SK-N-SH (cell line): ENCODE measurements at regions not wholly inside any gene's neighbourhood (a gene's known extent, or its start where the extent isn't known, plus 50 kb on each side); places are given as distances from the start of the nearest gene placed in this dataset.

Experiments used
- CTCF ChIA-PET: fragments of 300-600, 350-600 bp; formaldehyde crosslinking; extraction: SDS; loops from one replicate; lab custom pipeline; 2021; lab: Yijun Ruan, JAX
- POLR2A ChIA-PET: fragments of 350-600 bp; sonication (Branson Sonifier 250); formaldehyde crosslinking; extraction: SDS; loops from one replicate; lab custom pipeline; 2020; ENCODE audit warnings: antibody characterized with exemption, inconsistent platforms; lab: Yijun Ruan, JAX
- DNase-seq: peaks from one replicate; pipeline ENCODE4 v3.0.0; 2012
- H2AFZ ChIP-seq: fragments of 200-600 bp; sonication (generic); 2 replicates; pipeline ENCODE4 v1.8.1; 2016; ENCODE audit warnings: antibody characterized with exemption, mild to moderate bottlenecking, low read depth
- H3F3A ChIP-seq: fragments of 200-600 bp; sonication (generic); replicated peaks from 2 replicates; pipeline ENCODE3; 2016; ENCODE audit warnings: antibody characterized with exemption, mild to moderate bottlenecking; ENCODE audit not compliant: insufficient read depth
- H3K27ac ChIP-seq, 2 experiments: fragments of 200-500 bp in 1 of 2; fragments of 200-600 bp in 1 of 2; sonication (Bioruptor generic) in 1 of 2; sonication (generic), shearing (Covaris generic) in 1 of 2; 2 replicates each; pipeline versions ENCODE4 v1.5.1 to v1.6.1; 2014 to 2016; ENCODE audit warnings: low read depth in 2 of 2, inconsistent platforms in 1 of 2, low read length in 1 of 2, mild to moderate bottlenecking in 1 of 2, mixed read lengths in 1 of 2
- H3K27me3 ChIP-seq: fragments of 200-600 bp; sonication (generic), shearing (Covaris generic); 2 replicates; pipeline ENCODE4 v1.6.1; 2016; ENCODE audit warnings: mixed run types; ENCODE audit not compliant: insufficient read depth
- H3K36me3 ChIP-seq, 2 experiments: fragments of 200-500 bp in 1 of 2; fragments of 200-600 bp in 1 of 2; sonication (Bioruptor generic) in 1 of 2; sonication (generic) in 1 of 2; replicated peaks in 1 of 2; 2 replicates each; pipeline versions ENCODE3 to v1.5.1; 2014 to 2016; ENCODE audit warnings: low read length in 1 of 2, mild to moderate bottlenecking in 1 of 2; ENCODE audit not compliant: insufficient read depth in 2 of 2, control insufficient read depth in 1 of 2
- H3K4me1 ChIP-seq, 2 experiments: fragments of 200-500 bp in 1 of 2; fragments of 200-600 bp in 1 of 2; sonication (Bioruptor generic) in 1 of 2; sonication (generic), shearing (Covaris generic) in 1 of 2; 2 replicates each; pipeline versions ENCODE4 v1.5.1 to v1.6.1; 2014 to 2016; ENCODE audit warnings: low read depth in 1 of 2, low read length in 1 of 2, mixed run types in 1 of 2; ENCODE audit not compliant: insufficient read depth in 2 of 2, control insufficient read depth in 1 of 2
- H3K4me2 ChIP-seq: fragments of 200-600 bp; sonication (generic), shearing (Covaris generic); 2 replicates; pipeline ENCODE4 v1.6.1; 2017; ENCODE audit warnings: mixed run types
- H3K4me3 ChIP-seq, 2 experiments: fragments of 200-500 bp in 1 of 2; fragments of 200-600 bp in 1 of 2; sonication (Bioruptor generic) in 1 of 2; sonication (generic), shearing (Covaris generic) in 1 of 2; 2 replicates each; pipeline versions ENCODE4 v1.5.1 to v1.8.1; 2014 to 2016; ENCODE audit warnings: low read depth in 2 of 2, inconsistent platforms in 1 of 2, low read length in 1 of 2, mild to moderate bottlenecking in 1 of 2, mixed read lengths in 1 of 2, moderate library complexity in 1 of 2
- H3K79me2 ChIP-seq: fragments of 200-600 bp; sonication (generic); 2 replicates; pipeline ENCODE4 v1.8.1; 2017; ENCODE audit warnings: mild to moderate bottlenecking; ENCODE audit not compliant: insufficient read depth
- H3K9ac ChIP-seq: fragments of 200-600 bp; sonication (generic); 2 replicates; pipeline ENCODE4 v1.6.1; 2017; ENCODE audit warnings: mixed run types
- H3K9me2 ChIP-seq: fragments of 200-600 bp; sonication (generic); 2 replicates; pipeline ENCODE4 v1.6.1; 2017; ENCODE audit warnings: mixed run types
- H3K9me3 ChIP-seq: fragments of 200-600 bp; sonication (generic); 2 replicates; pipeline ENCODE4 v1.6.1; 2017; ENCODE audit warnings: mixed run types, mild to moderate bottlenecking, moderate library complexity
- H4K20me1 ChIP-seq: fragments of 200-600 bp; sonication (generic); 2 replicates; pipeline ENCODE4 v1.6.1; 2017; ENCODE audit warnings: mild to moderate bottlenecking, mixed run types; ENCODE audit not compliant: insufficient read depth
- CHD2 ChIP-seq: fragments of 150-350 bp; IDR thresholded peaks from 2 replicates; pipeline ENCODE4 v1.6.1; 2018; ENCODE audit warnings: low read length; ENCODE audit not compliant: partially characterized antibody
- EP300 ChIP-seq, 2 experiments: IDR thresholded peaks; 2 replicates each; pipeline versions ENCODE4 v1.4.0 to v1.6.1; 2012; ENCODE audit warnings: borderline replicate concordance in 1 of 2, low read depth in 1 of 2, low read length in 1 of 2
- EZH2phosphoT487 ChIP-seq: fragments of 200-600 bp; sonication (generic); IDR thresholded peaks from 2 replicates; pipeline ENCODE4 v1.6.1; 2017; ENCODE audit warnings: low read depth, mixed run types, mild to moderate bottlenecking, antibody characterized with exemption, moderate library complexity, borderline replicate concordance
- FOSL2 ChIP-seq: IDR thresholded peaks from 2 replicates; pipeline ENCODE4 v1.4.0; 2012; ENCODE audit warnings: low read depth, mild to moderate bottlenecking, moderate library complexity, borderline replicate concordance
- FOXM1 ChIP-seq: IDR thresholded peaks from 2 replicates; pipeline ENCODE4 v1.4.0; 2012; ENCODE audit warnings: low read depth, mild to moderate bottlenecking
- GABPA ChIP-seq: IDR thresholded peaks from 2 replicates; pipeline ENCODE4 v1.4.0; 2012; ENCODE audit warnings: low read depth, mild to moderate bottlenecking
- NRF1 ChIP-seq: IDR thresholded peaks from 2 replicates; pipeline ENCODE4 v1.6.1; 2012; ENCODE audit warnings: low read depth, mild to moderate bottlenecking, low read length
- POLR2AphosphoS5 ChIP-seq: IDR thresholded peaks from 2 replicates; pipeline ENCODE4 v1.6.1; 2012; ENCODE audit warnings: low read depth, low read length
- RAD21 ChIP-seq: IDR thresholded peaks from 2 replicates; pipeline ENCODE4 v1.6.1; 2012; ENCODE audit warnings: mild to moderate bottlenecking, low read length
- RFX5 ChIP-seq: IDR thresholded peaks from 2 replicates; pipeline ENCODE4 v1.6.1; 2012; ENCODE audit warnings: mild to moderate bottlenecking, improper control_type of control experiment, low read length
- SIN3A ChIP-seq: IDR thresholded peaks from 2 replicates; pipeline ENCODE4 v1.6.1; 2012; ENCODE audit warnings: low read depth, mild to moderate bottlenecking, low read length, moderate library complexity, borderline replicate concordance
- SMC3 ChIP-seq: IDR thresholded peaks from 2 replicates; pipeline ENCODE4 v1.6.1; 2012; ENCODE audit warnings: low read depth, low read length, improper control_type of control experiment
- TCF12 ChIP-seq: IDR thresholded peaks from 2 replicates; pipeline ENCODE4 v1.4.0; 2012
- TEAD4 ChIP-seq: IDR thresholded peaks from 2 replicates; pipeline ENCODE4 v1.4.0; 2012; ENCODE audit warnings: mild to moderate bottlenecking, borderline replicate concordance; ENCODE audit not compliant: insufficient read depth
- YY1 ChIP-seq: IDR thresholded peaks from 2 replicates; pipeline ENCODE4 v1.4.0; 2012; ENCODE audit warnings: low read depth, mild to moderate bottlenecking
- WGBS: methylation state at CpG from one replicate; pipeline ENCODE4 v1.1.6; 2017; ENCODE audit warnings: low lambda C conversion rate; 5-methylcytosine and 5-hydroxymethylcytosine counted together
- TF ChIP-seq, protein P1 (sequence below): IDR thresholded peaks from 2 replicates; pipeline ENCODE4 v1.4.0; 2012; ENCODE audit warnings: low read depth, borderline replicate concordance
- TF ChIP-seq, protein P2 (sequence below): fragments of 150-350 bp; IDR thresholded peaks from 2 replicates; pipeline ENCODE4 v1.6.1; 2016; ENCODE audit warnings: mild to moderate bottlenecking, low read depth, low read length
- TF ChIP-seq, protein P3 (sequence below): IDR thresholded peaks from 2 replicates; pipeline ENCODE4 v1.4.0; 2012; ENCODE audit warnings: low read depth, borderline replicate concordance
- TF ChIP-seq, protein P4 (sequence below): fragments of 150-350 bp; IDR thresholded peaks from 2 replicates; pipeline ENCODE4 v1.6.1; 2017; ENCODE audit warnings: antibody characterized with exemption, low read length, low read depth, borderline replicate concordance
- TF ChIP-seq, protein P5 (sequence below): IDR thresholded peaks from 2 replicates; pipeline ENCODE4 v1.6.1; 2012; ENCODE audit warnings: mild to moderate bottlenecking, low read depth, low read length, moderate library complexity

DNA sequence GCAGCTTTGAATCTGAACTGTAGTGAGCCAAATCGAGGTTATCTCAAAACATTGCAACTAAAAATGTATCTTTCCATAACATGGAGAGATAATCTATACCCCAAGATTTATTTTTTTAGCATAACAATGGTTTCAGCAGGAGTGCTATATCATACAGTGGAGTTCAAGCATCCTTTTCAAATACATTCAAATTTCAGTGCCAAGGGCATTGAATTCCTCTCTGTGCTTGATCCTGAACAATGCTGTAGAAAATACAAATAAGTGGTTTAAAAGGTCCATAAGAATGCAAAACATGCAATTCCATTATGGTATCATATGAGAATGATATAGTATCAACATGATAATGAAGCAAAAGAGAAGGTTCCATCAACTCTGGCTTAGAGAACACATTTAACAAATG is 201.7 kb downstream of the TXNL1 start:
- H3F3A ChIP-seq = no peaks in the 10 kb centered on the region
- H3K9me3 ChIP-seq = no peaks in the 10 kb centered on the region
- no peaks in the 10 kb centered on the region for H3K4me1 ChIP-seq
- no peak overlapping the region for H3K27ac ChIP-seq
- POLR2A ChIA-PET = no interaction called here
- H3K9ac ChIP-seq = no peak overlapping the region
- no peak for TF ChIP-seq EP300 (IDR thresholded peaks at IDR 0.05; ENCODE audit: borderline replicate concordance in 1 of 2, low read depth in 1 of 2, low read length in 1 of 2)
- TF ChIP-seq RAD21 = no peak
- no peak for TF ChIP-seq FOSL2
- no peak for TF ChIP-seq GABPA
- TF ChIP-seq YY1 = no peak
- TF ChIP-seq, protein P1, sequence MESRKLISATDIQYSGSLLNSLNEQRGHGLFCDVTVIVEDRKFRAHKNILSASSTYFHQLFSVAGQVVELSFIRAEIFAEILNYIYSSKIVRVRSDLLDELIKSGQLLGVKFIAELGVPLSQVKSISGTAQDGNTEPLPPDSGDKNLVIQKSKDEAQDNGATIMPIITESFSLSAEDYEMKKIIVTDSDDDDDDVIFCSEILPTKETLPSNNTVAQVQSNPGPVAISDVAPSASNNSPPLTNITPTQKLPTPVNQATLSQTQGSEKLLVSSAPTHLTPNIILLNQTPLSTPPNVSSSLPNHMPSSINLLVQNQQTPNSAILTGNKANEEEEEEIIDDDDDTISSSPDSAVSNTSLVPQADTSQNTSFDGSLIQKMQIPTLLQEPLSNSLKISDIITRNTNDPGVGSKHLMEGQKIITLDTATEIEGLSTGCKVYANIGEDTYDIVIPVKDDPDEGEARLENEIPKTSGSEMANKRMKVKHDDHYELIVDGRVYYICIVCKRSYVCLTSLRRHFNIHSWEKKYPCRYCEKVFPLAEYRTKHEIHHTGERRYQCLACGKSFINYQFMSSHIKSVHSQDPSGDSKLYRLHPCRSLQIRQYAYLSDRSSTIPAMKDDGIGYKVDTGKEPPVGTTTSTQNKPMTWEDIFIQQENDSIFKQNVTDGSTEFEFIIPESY = no peak
- TF ChIP-seq, protein P2, sequence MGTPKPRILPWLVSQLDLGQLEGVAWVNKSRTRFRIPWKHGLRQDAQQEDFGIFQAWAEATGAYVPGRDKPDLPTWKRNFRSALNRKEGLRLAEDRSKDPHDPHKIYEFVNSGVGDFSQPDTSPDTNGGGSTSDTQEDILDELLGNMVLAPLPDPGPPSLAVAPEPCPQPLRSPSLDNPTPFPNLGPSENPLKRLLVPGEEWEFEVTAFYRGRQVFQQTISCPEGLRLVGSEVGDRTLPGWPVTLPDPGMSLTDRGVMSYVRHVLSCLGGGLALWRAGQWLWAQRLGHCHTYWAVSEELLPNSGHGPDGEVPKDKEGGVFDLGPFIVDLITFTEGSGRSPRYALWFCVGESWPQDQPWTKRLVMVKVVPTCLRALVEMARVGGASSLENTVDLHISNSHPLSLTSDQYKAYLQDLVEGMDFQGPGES = no peak
- TF ChIP-seq TEAD4 = no peak
- TF ChIP-seq, protein P3, sequence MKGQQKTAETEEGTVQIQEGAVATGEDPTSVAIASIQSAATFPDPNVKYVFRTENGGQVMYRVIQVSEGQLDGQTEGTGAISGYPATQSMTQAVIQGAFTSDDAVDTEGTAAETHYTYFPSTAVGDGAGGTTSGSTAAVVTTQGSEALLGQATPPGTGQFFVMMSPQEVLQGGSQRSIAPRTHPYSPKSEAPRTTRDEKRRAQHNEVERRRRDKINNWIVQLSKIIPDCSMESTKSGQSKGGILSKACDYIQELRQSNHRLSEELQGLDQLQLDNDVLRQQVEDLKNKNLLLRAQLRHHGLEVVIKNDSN = no peak
- TF ChIP-seq, protein P4, sequence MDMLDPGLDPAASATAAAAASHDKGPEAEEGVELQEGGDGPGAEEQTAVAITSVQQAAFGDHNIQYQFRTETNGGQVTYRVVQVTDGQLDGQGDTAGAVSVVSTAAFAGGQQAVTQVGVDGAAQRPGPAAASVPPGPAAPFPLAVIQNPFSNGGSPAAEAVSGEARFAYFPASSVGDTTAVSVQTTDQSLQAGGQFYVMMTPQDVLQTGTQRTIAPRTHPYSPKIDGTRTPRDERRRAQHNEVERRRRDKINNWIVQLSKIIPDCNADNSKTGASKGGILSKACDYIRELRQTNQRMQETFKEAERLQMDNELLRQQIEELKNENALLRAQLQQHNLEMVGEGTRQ = no peak
- TF ChIP-seq NRF1 = no peak
- TF ChIP-seq POLR2AphosphoS5 = no peak
- TF ChIP-seq, protein P5, sequence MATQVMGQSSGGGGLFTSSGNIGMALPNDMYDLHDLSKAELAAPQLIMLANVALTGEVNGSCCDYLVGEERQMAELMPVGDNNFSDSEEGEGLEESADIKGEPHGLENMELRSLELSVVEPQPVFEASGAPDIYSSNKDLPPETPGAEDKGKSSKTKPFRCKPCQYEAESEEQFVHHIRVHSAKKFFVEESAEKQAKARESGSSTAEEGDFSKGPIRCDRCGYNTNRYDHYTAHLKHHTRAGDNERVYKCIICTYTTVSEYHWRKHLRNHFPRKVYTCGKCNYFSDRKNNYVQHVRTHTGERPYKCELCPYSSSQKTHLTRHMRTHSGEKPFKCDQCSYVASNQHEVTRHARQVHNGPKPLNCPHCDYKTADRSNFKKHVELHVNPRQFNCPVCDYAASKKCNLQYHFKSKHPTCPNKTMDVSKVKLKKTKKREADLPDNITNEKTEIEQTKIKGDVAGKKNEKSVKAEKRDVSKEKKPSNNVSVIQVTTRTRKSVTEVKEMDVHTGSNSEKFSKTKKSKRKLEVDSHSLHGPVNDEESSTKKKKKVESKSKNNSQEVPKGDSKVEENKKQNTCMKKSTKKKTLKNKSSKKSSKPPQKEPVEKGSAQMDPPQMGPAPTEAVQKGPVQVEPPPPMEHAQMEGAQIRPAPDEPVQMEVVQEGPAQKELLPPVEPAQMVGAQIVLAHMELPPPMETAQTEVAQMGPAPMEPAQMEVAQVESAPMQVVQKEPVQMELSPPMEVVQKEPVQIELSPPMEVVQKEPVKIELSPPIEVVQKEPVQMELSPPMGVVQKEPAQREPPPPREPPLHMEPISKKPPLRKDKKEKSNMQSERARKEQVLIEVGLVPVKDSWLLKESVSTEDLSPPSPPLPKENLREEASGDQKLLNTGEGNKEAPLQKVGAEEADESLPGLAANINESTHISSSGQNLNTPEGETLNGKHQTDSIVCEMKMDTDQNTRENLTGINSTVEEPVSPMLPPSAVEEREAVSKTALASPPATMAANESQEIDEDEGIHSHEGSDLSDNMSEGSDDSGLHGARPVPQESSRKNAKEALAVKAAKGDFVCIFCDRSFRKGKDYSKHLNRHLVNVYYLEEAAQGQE = no peak
- TF ChIP-seq TCF12 = no peak
- TF ChIP-seq EZH2phosphoT487 = no peak
- no peak for TF ChIP-seq CHD2
- TF ChIP-seq SIN3A = no peak
- no peak for TF ChIP-seq SMC3
- TF ChIP-seq FOXM1 = no peak
- TF ChIP-seq RFX5 = no peak
- TF ChIP-seq, all 33 proteins: peak for 0
- CTCF ChIA-PET = no interaction called here
- Histone ChIP-seq H4K20me1 (no peaks in the 10 kb centered on the region), H3K79me2 (no peaks in the 10 kb centered on the region), H3K4me3 (no peak overlapping the region), H3K9me2 (no peaks in the 10 kb centered on the region), H3K36me3 (no peaks in the 10 kb centered on the region), H3K4me2 (no peak overlapping the region), H2AFZ (no peak overlapping the region), H3K27me3 (no peaks in the 10 kb centered on the region)
- 7% methylated on average over 1 of the region's 1 CpG for WGBS
- DNase-seq = no peak
